Right hindlimb (tissue), 1 donor: ENCODE measurements at regions not wholly inside any gene's neighbourhood (a gene's known extent, or its start where the extent isn't known, plus 50 kb on each side); places are given as distances from the start of the nearest gene placed in this dataset.
A peak's percentile ranks its signal among the peaks of the same experiment; 100 is the strongest.
"Not testable (repeated sequence)": the region's sequence is repeated elsewhere in the genome, so short reads cannot be mapped to it uniquely, and the experiment has no call there.

Experiments used
- DNase-seq: peaks from one replicate; pipeline ENCODE4 v3.0.0-alpha.2; 2018

GRCh38 chr9:109599131-109599530 lies 101.0 kb upstream of the PTPN3 start:
- DNase-seq = no peak

- DNase-seq = no peak
These were observed 101.6 kb upstream of the PTPN3 start for GRCh38 chr9:109599711-109600110.

- DNase-seq = peak; percentile 77
These were observed 102.0 kb upstream of the PTPN3 start for GRCh38 chr9:109600142-109600541.

- DNase-seq = no peak
These were observed 103.1 kb upstream of the PTPN3 start for GRCh38 chr9:109601181-109601580.

GRCh38 chr9:109602987-109603386 lies 104.9 kb upstream of the PTPN3 start:
- peak; percentile 25 for DNase-seq

GRCh38 chr9:109604131-109604530 lies 106.0 kb upstream of the PTPN3 start:
- DNase-seq = no peak

- no peak for DNase-seq
These were observed 106.7 kb upstream of the PTPN3 start for GRCh38 chr9:109604781-109605180.

GRCh38 chr9:109609060-109609459 lies 111.0 kb upstream of the PTPN3 start:
- no peak for DNase-seq

- DNase-seq = no peak
These were observed 118.5 kb upstream of the PTPN3 start for GRCh38 chr9:109616571-109617120.

GRCh38 chr9:109619310-109619709 lies 121.2 kb upstream of the PTPN3 start:
- DNase-seq = no peak

- no peak for DNase-seq
These were observed 126.0 kb upstream of the PTPN3 start for GRCh38 chr9:109624143-109624542.

GRCh38 chr9:109624896-109625295 lies 126.8 kb upstream of the PTPN3 start:
- no peak for DNase-seq

- no peak for DNase-seq
These were observed 128.9 kb upstream of the PTPN3 start for GRCh38 chr9:109627042-109627441.

GRCh38 chr9:109629615-109630014 lies 131.5 kb upstream of the PTPN3 start:
- DNase-seq = no peak

- DNase-seq = no peak
These were observed 134.7 kb upstream of the PTPN3 start for GRCh38 chr9:109632817-109633216.

GRCh38 chr9:109639674-109640579 lies 140.1 kb upstream of the PALM2AKAP2 start:
- DNase-seq = peak; percentile 64

- peak; percentile 89 for DNase-seq
These were observed 139.2 kb upstream of the PALM2AKAP2 start for GRCh38 chr9:109640580-109641371.

GRCh38 chr9:109641372-109641659 lies 138.7 kb upstream of the PALM2AKAP2 start:
- no peak for DNase-seq

GRCh38 chr9:109652112-109652511 lies 127.9 kb upstream of the PALM2AKAP2 start:
- DNase-seq = no peak

- no peak for DNase-seq
These were observed 127.0 kb upstream of the PALM2AKAP2 start for GRCh38 chr9:109652971-109653370.

- no peak for DNase-seq
These were observed 126.5 kb upstream of the PALM2AKAP2 start for GRCh38 chr9:109653470-109653869.

GRCh38 chr9:109663978-109664377 lies 116.0 kb upstream of the PALM2AKAP2 start:
- not testable (repeated sequence) for DNase-seq

GRCh38 chr9:109665736-109666135 lies 114.3 kb upstream of the PALM2AKAP2 start:
- DNase-seq = not testable (repeated sequence)

- no peak for DNase-seq
These were observed 98.7 kb upstream of the PALM2AKAP2 start for GRCh38 chr9:109681301-109681700.
